ENCODE measurements at regions not wholly inside any gene's neighbourhood (a gene's known extent, or its start where the extent isn't known, plus 50 kb on each side); places are given as distances from the start of the nearest gene placed in this dataset.

DNA sequence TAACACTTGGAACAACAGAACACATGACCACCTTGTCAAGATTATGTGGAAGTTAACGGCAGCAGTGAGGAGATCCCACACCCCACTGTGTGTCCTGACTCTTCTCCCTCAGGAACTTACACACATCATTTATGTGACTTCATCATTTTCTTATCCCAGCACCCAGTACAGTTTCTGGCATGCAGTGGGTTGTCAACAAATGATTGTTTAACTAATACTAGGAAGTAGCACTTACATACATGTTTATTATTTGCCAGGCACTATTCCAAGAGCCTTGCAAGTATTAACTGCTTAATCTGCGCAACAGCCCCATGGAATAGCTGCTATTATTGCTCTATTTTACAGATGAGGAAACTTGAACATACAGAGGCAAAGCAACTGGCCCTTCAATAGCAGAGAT lies 391.5 kb downstream of the TXNL1 start:
- no peak overlapping the region for H3K4me3 ChIP-seq
- FAIRE-seq (no peak), ATAC-seq (no peak), DNase-seq (ENCODE audit: extremely low read depth in 1 of 4, low spot score in 3 of 4) (no peak)
- intact Hi-C loops (cut with micrococcal nuclease) = no loop called here
- no peak overlapping the region for H3K27ac ChIP-seq (ENCODE audit: extremely low read depth, low read depth, low read length)
- no peaks in the 10 kb centered on the region for H3K4me1 ChIP-seq (replicated peaks in 1 of 2; ENCODE audit: control insufficient read depth in 2 of 2, insufficient read depth in 2 of 2, low read length in 2 of 2)
- H3K27me3 ChIP-seq (ENCODE audit: control insufficient read depth in 2 of 2, insufficient read depth in 2 of 2, low read length in 2 of 2) = no peaks in the 10 kb centered on the region
- BruUV-seq (replicated peaks) = no TSS peak
- H3K79me2 ChIP-seq (ENCODE audit: control insufficient read depth, insufficient read depth, low read length) = no peaks in the 10 kb centered on the region
- ChIA-PET POLR2A (no interaction called here), CTCF (ENCODE audit: low intra/inter-chr PET ratio) (no interaction called here)
- no peak overlapping the region for H3K9ac ChIP-seq (ENCODE audit: insufficient read depth in 1 of 2, low read depth in 2 of 2, low read length in 2 of 2)
- H4K20me1 ChIP-seq (replicated peaks; ENCODE audit: control insufficient read depth, insufficient read depth, low read length) = no peaks in the 10 kb centered on the region
- no peaks in the 10 kb centered on the region for H3K36me3 ChIP-seq (ENCODE audit: control insufficient read depth, insufficient read depth, low read length)
- H3K9me3 ChIP-seq (replicated peaks; ENCODE audit: control insufficient read depth, insufficient read depth, low read depth, low read length) = no peaks in the 10 kb centered on the region
- H3K4me2 ChIP-seq (ENCODE audit: insufficient read depth, low read length) = no peak overlapping the region
- in situ Hi-C loops (cut with MboI) = no loop called here
- 0% methylated on average over 2 of the region's 2 CpGs for WGBS (ENCODE audit: insufficient coverage, low coverage, missing lambda C conversion rate)
- H3K9me1 ChIP-seq (ENCODE audit: control insufficient read depth, insufficient read depth, low read length) = no peaks in the 10 kb centered on the region
- no peak overlapping the region for H2AFZ ChIP-seq (ENCODE audit: low read depth, low read length)
- TF ChIP-seq PTRF (tag; IDR thresholded peaks at IDR 0.05) = no peak
- TF ChIP-seq, protein P1, sequence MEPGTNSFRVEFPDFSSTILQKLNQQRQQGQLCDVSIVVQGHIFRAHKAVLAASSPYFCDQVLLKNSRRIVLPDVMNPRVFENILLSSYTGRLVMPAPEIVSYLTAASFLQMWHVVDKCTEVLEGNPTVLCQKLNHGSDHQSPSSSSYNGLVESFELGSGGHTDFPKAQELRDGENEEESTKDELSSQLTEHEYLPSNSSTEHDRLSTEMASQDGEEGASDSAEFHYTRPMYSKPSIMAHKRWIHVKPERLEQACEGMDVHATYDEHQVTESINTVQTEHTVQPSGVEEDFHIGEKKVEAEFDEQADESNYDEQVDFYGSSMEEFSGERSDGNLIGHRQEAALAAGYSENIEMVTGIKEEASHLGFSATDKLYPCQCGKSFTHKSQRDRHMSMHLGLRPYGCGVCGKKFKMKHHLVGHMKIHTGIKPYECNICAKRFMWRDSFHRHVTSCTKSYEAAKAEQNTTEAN (CRISPR knock-in tag; IDR thresholded peaks at IDR 0.05) = no peak
- no peak for TF ChIP-seq FUS (optimal IDR thresholded peaks at IDR 0.05; ENCODE audit: low read depth, low read length)
- no peak for TF ChIP-seq ZNF584 (CRISPR knock-in tag; IDR thresholded peaks at IDR 0.05; ENCODE audit: low read depth)
- no peak for TF ChIP-seq ZBED1 (IDR thresholded peaks at IDR 0.05)
- no peak for TF ChIP-seq MXI1 (IDR thresholded peaks at IDR 0.05; ENCODE audit: low read depth, low read length)
- no peak for TF ChIP-seq PHF21A (IDR thresholded peaks at IDR 0.05; ENCODE audit: borderline replicate concordance, low read depth)
- no peak for TF ChIP-seq NBN (IDR thresholded peaks at IDR 0.05; ENCODE audit: low read depth)
- TF ChIP-seq TCF7 (IDR thresholded peaks at IDR 0.05; ENCODE audit: borderline replicate concordance) = no peak
- no peak for TF ChIP-seq CHD2 (IDR thresholded peaks at IDR 0.05; ENCODE audit: low read depth, low read length)
- TF ChIP-seq SMARCE1 (IDR thresholded peaks at IDR 0.05) = no peak
- TF ChIP-seq CEBPB (tag; IDR thresholded peaks at IDR 0.05) = no peak
- TF ChIP-seq ZNF436 (CRISPR knock-in tag; IDR thresholded peaks at IDR 0.05) = no peak
- no peak for TF ChIP-seq CTCFL (IDR thresholded peaks at IDR 0.05; ENCODE audit: borderline replicate concordance, insufficient read depth, low read depth, low read length, poor library complexity, severe bottlenecking)
- no peak for TF ChIP-seq ZNF398 (CRISPR knock-in tag; IDR thresholded peaks at IDR 0.05)
- TF ChIP-seq, protein P2, sequence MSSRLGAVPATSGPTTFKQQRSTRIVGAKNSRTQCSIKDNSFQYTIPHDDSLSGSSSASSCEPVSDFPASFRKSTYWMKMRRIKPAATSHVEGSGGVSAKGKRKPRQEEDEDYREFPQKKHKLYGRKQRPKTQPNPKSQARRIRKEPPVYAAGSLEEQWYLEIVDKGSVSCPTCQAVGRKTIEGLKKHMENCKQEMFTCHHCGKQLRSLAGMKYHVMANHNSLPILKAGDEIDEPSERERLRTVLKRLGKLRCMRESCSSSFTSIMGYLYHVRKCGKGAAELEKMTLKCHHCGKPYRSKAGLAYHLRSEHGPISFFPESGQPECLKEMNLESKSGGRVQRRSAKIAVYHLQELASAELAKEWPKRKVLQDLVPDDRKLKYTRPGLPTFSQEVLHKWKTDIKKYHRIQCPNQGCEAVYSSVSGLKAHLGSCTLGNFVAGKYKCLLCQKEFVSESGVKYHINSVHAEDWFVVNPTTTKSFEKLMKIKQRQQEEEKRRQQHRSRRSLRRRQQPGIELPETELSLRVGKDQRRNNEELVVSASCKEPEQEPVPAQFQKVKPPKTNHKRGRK (tag; IDR thresholded peaks at IDR 0.05) = no peak
- TF ChIP-seq, protein P3, sequence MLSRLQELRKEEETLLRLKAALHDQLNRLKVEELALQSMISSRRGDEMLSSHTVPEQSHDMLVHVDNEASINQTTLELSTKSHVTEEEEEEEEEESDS (CRISPR knock-in tag; IDR thresholded peaks at IDR 0.05) = no peak
- no peak for TF ChIP-seq ZNF778 (CRISPR knock-in tag; IDR thresholded peaks at IDR 0.05)
